ENCODE measurements at regions not wholly inside any gene's neighbourhood (a gene's known extent, or its start where the extent isn't known, plus 50 kb on each side); places are given as distances from the start of the nearest gene placed in this dataset.
"Not testable (repeated sequence)": the region's sequence is repeated elsewhere in the genome, so short reads cannot be mapped to it uniquely, and the experiment has no call there.

- no peak overlapping the region for H3K27ac Mint-ChIP-seq
- no peaks in the 10 kb centered on the region for H3K27me3 Mint-ChIP-seq
- H3K9me3 Mint-ChIP-seq = no peaks in the 10 kb centered on the region
- H3K4me1 Mint-ChIP-seq = no peaks in the 10 kb centered on the region
- H3K4me3 Mint-ChIP-seq = no peak overlapping the region
- DNase-seq = no peak
- H3K36me3 Mint-ChIP-seq = no peaks in the 10 kb centered on the region
Observed at GRCh38 chr3:124325248-124325647, 333.3 kb upstream of the ROPN1 start.

GRCh38 chr3:124329723-124330122, 337.8 kb upstream of the ROPN1 start:
- DNase-seq = no peak
- no peak overlapping the region for H3K27ac Mint-ChIP-seq
- H3K36me3 Mint-ChIP-seq = no peaks in the 10 kb centered on the region
- H3K4me1 Mint-ChIP-seq = no peaks in the 10 kb centered on the region
- H3K27me3 Mint-ChIP-seq = no peaks in the 10 kb centered on the region
- H3K4me3 Mint-ChIP-seq = no peak overlapping the region
- H3K9me3 Mint-ChIP-seq = no peaks in the 10 kb centered on the region

GRCh38 chr3:124333931-124334640, 342.2 kb upstream of the ROPN1 start:
- no peaks in the 10 kb centered on the region for H3K9me3 Mint-ChIP-seq
- DNase-seq = no peak
- H3K36me3 Mint-ChIP-seq = no peaks in the 10 kb centered on the region
- no peak overlapping the region for H3K27ac Mint-ChIP-seq
- H3K4me1 Mint-ChIP-seq = no peaks in the 10 kb centered on the region
- H3K27me3 Mint-ChIP-seq = no peaks in the 10 kb centered on the region
- H3K4me3 Mint-ChIP-seq = no peak overlapping the region

- Mint-ChIP-seq H3K27me3 (peaks cover 4% of the 10 kb centered on the region), H3K4me3 (no peak overlapping the region), H3K9me3 (no peaks in the 10 kb centered on the region), H3K36me3 (no peaks in the 10 kb centered on the region), H3K4me1 (no peaks in the 10 kb centered on the region), H3K27ac (no peak overlapping the region)
- DNase-seq = no peak
Observed at GRCh38 chr3:124336067-124336656, 344.2 kb upstream of the ROPN1 start.

- Mint-ChIP-seq H3K4me1 (no peaks in the 10 kb centered on the region), H3K27me3 (peaks cover 4% of the 10 kb centered on the region), H3K27ac (no peak overlapping the region), H3K4me3 (no peak overlapping the region), H3K9me3 (peaks cover 3% of the 10 kb centered on the region), H3K36me3 (no peaks in the 10 kb centered on the region)
- DNase-seq = no peak
Observed at GRCh38 chr3:124345845-124346244, 353.9 kb upstream of the ROPN1 start.

- H3K4me1 Mint-ChIP-seq = no peaks in the 10 kb centered on the region
- peaks cover 3% of the 10 kb centered on the region for H3K9me3 Mint-ChIP-seq
- no peaks in the 10 kb centered on the region for H3K36me3 Mint-ChIP-seq
- H3K4me3 Mint-ChIP-seq = no peak overlapping the region
- no peak overlapping the region for H3K27ac Mint-ChIP-seq
- H3K27me3 Mint-ChIP-seq = peaks cover 4% of the 10 kb centered on the region
- no peak for DNase-seq
Observed at GRCh38 chr3:124346487-124346886, 354.6 kb upstream of the ROPN1 start.

- H3K27me3 Mint-ChIP-seq = peaks cover 4% of the 10 kb centered on the region
- H3K4me1 Mint-ChIP-seq = no peaks in the 10 kb centered on the region
Observed at GRCh38 chr3:124347418-124347817, 355.5 kb upstream of the ROPN1 start.

GRCh38 chr3:124348555-124348954, 356.6 kb upstream of the ROPN1 start:
- not testable (repeated sequence) for H3K4me1 Mint-ChIP-seq, H3K4me3 Mint-ChIP-seq, H3K27ac Mint-ChIP-seq, H3K9me3 Mint-ChIP-seq, H3K27me3 Mint-ChIP-seq, DNase-seq, H3K36me3 Mint-ChIP-seq

More at GRCh38 chr3:124347418-124347817, 355.5 kb upstream of the ROPN1 start:
- Mint-ChIP-seq H3K4me3 (no peak overlapping the region), H3K36me3 (no peaks in the 10 kb centered on the region), H3K9me3 (peaks cover 3% of the 10 kb centered on the region), H3K27ac (no peak overlapping the region)
- no peak for DNase-seq

- Mint-ChIP-seq H3K27ac (no peak overlapping the region), H3K36me3 (no peaks in the 10 kb centered on the region), H3K4me1 (no peaks in the 10 kb centered on the region), H3K9me3 (peaks cover under 1% of the 10 kb centered on the region), H3K4me3 (no peak overlapping the region), H3K27me3 (peaks cover 2% of the 10 kb centered on the region)
- DNase-seq = no peak
Observed at GRCh38 chr3:124351430-124352148, 359.7 kb upstream of the ROPN1 start.

GRCh38 chr3:124352149-124352539, 360.2 kb upstream of the ROPN1 start:
- peaks cover 2% of the 10 kb centered on the region for H3K9me3 Mint-ChIP-seq
- no peak overlapping the region for H3K27ac Mint-ChIP-seq
- no peak for DNase-seq
- H3K4me1 Mint-ChIP-seq = no peaks in the 10 kb centered on the region
- H3K27me3 Mint-ChIP-seq = peaks cover 5% of the 10 kb centered on the region
- H3K36me3 Mint-ChIP-seq = no peaks in the 10 kb centered on the region
- no peak overlapping the region for H3K4me3 Mint-ChIP-seq

- Mint-ChIP-seq H3K27me3 (peaks cover 5% of the 10 kb centered on the region), H3K36me3 (no peaks in the 10 kb centered on the region), H3K9me3 (peaks cover 2% of the 10 kb centered on the region), H3K27ac (no peak overlapping the region), H3K4me3 (no peak overlapping the region), H3K4me1 (no peaks in the 10 kb centered on the region)
- no peak for DNase-seq
Observed at GRCh38 chr3:124353691-124354090, 361.8 kb upstream of the ROPN1 start.

GRCh38 chr3:124354150-124354549, 362.2 kb upstream of the ROPN1 start:
- Mint-ChIP-seq H3K9me3 (peaks cover 2% of the 10 kb centered on the region), H3K4me1 (no peaks in the 10 kb centered on the region), H3K27me3 (peaks cover 8% of the 10 kb centered on the region), H3K4me3 (no peak overlapping the region), H3K27ac (no peak overlapping the region), H3K36me3 (no peaks in the 10 kb centered on the region)
- no peak for DNase-seq

GRCh38 chr3:124358156-124358555, 366.2 kb upstream of the ROPN1 start:
- Mint-ChIP-seq H3K9me3 (peaks cover 2% of the 10 kb centered on the region), H3K27me3 (peaks cover 23% of the 10 kb centered on the region), H3K4me1 (no peaks in the 10 kb centered on the region), H3K27ac (no peak overlapping the region), H3K4me3 (no peak overlapping the region), H3K36me3 (no peaks in the 10 kb centered on the region)
- no peak for DNase-seq

GRCh38 chr3:124360155-124360554, 368.2 kb upstream of the ROPN1 start:
- H3K4me3 Mint-ChIP-seq = no peak overlapping the region
- no peaks in the 10 kb centered on the region for H3K36me3 Mint-ChIP-seq
- peaks cover 2% of the 10 kb centered on the region for H3K9me3 Mint-ChIP-seq
- no peak for DNase-seq
- no peaks in the 10 kb centered on the region for H3K4me1 Mint-ChIP-seq
- H3K27ac Mint-ChIP-seq = no peak overlapping the region
- H3K27me3 Mint-ChIP-seq = peaks cover 26% of the 10 kb centered on the region

GRCh38 chr3:124360563-124360962, 368.6 kb upstream of the ROPN1 start:
- H3K4me1 Mint-ChIP-seq = no peaks in the 10 kb centered on the region
- H3K27me3 Mint-ChIP-seq = peaks cover 26% of the 10 kb centered on the region
- no peak overlapping the region for H3K4me3 Mint-ChIP-seq
- no peaks in the 10 kb centered on the region for H3K36me3 Mint-ChIP-seq
- H3K27ac Mint-ChIP-seq = no peak overlapping the region
- H3K9me3 Mint-ChIP-seq = peaks cover 2% of the 10 kb centered on the region
- no peak for DNase-seq

GRCh38 chr3:124361566-124361965, 368.7 kb upstream of the UMPS start:
- no peak for DNase-seq
- peaks cover 2% of the 10 kb centered on the region for H3K9me3 Mint-ChIP-seq
- no peak overlapping the region for H3K27ac Mint-ChIP-seq
- H3K36me3 Mint-ChIP-seq = no peaks in the 10 kb centered on the region
- peaks cover 25% of the 10 kb centered on the region for H3K27me3 Mint-ChIP-seq
- H3K4me1 Mint-ChIP-seq = no peaks in the 10 kb centered on the region
- no peak overlapping the region for H3K4me3 Mint-ChIP-seq
